ENCODE measurements at regions not wholly inside any gene's neighbourhood (a gene's known extent, or its start where the extent isn't known, plus 50 kb on each side); places are given as distances from the start of the nearest gene placed in this dataset.
"Not testable (repeated sequence)": the region's sequence is repeated elsewhere in the genome, so short reads cannot be mapped to it uniquely, and the experiment has no call there.

- TF ChIP-seq CTCF, POLR2AphosphoS5, POLR2A (IDR thresholded peaks at IDR 0.05): not testable (repeated sequence)
Measured at GRCh38 chr1:837601-838000, 86.1 kb upstream of the SAMD11 start.

Measured in upper lobe of left lung (tissue), 4 donors.